Liver (tissue), 8 donors: ENCODE measurements at regions not wholly inside any gene's neighbourhood (a gene's known extent, or its start where the extent isn't known, plus 50 kb on each side); places are given as distances from the start of the nearest gene placed in this dataset.

Source experiments
- DNase-seq: peaks from one replicate; pipeline ENCODE4 v3.0.0-alpha.2; 2017; ENCODE audit warnings: low spot score
- H3K27ac ChIP-seq, 2 donors: one replicate each; pipeline ENCODE4 v1.7.0; 2013; ENCODE audit warnings: inconsistent platforms in 2 of 2, low read length in 2 of 2, control low read depth in 1 of 2, low read depth in 1 of 2, mild to moderate bottlenecking in 1 of 2
- H3K27me3 ChIP-seq, 4 donors: one replicate each; pipeline versions ENCODE4 v1.6.1 to v1.7.0; 2013; ENCODE audit warnings: low read length in 3 of 4, inconsistent platforms in 1 of 4, mild to moderate bottlenecking in 1 of 4, moderate library complexity in 1 of 4; ENCODE audit not compliant: control insufficient read depth in 4 of 4, insufficient read depth in 4 of 4
- H3K36me3 ChIP-seq, 4 donors: one replicate each; pipeline versions ENCODE4 v1.6.1 to v1.7.0; 2013; ENCODE audit warnings: low read length in 3 of 4, mild to moderate bottlenecking in 3 of 4, low read depth in 1 of 4, moderate library complexity in 1 of 4; ENCODE audit not compliant: control insufficient read depth in 4 of 4, insufficient read depth in 3 of 4
- H3K4me1 ChIP-seq, 4 donors: one replicate each; pipeline versions ENCODE4 v1.6.1 to v1.7.0; 2013; ENCODE audit warnings: low read length in 3 of 4, mild to moderate bottlenecking in 3 of 4, moderate library complexity in 1 of 4; ENCODE audit not compliant: control insufficient read depth in 4 of 4, insufficient read depth in 4 of 4
- H3K4me3 ChIP-seq, 3 donors: one replicate each; pipeline versions ENCODE4 v1.6.1 to v1.7.0; 2013; ENCODE audit warnings: low read length in 3 of 3, control low read depth in 1 of 3, low read depth in 1 of 3, mild to moderate bottlenecking in 1 of 3
- H3K9ac ChIP-seq, 2 donors: one replicate each; pipeline ENCODE4 v1.7.0; 2013; ENCODE audit warnings: low read length in 2 of 2, mild to moderate bottlenecking in 2 of 2, moderate library complexity in 2 of 2, control low read depth in 1 of 2, low read depth in 1 of 2
- H3K9me3 ChIP-seq, 4 donors: one replicate each; pipeline versions ENCODE4 v1.6.1 to v1.7.0; 2013; ENCODE audit warnings: low read length in 3 of 4; ENCODE audit not compliant: control insufficient read depth in 4 of 4
- CTCF ChIP-seq: fragments of 150-350 bp; IDR thresholded peaks from 2 replicates; pipeline ENCODE4 v1.5.1; 2017; ENCODE audit warnings: improper control_type of control experiment, low read depth, low read length; ENCODE audit not compliant: missing input control
- EGR1 ChIP-seq, 2 donors: IDR thresholded peaks; 2 replicates each; pipeline ENCODE4 v1.6.1; 2016 to 2018; ENCODE audit warnings: antibody characterized with exemption in 2 of 2, low read depth in 2 of 2
- FOXA1 ChIP-seq: IDR thresholded peaks from 2 replicates; pipeline ENCODE4 v1.6.1; 2016; ENCODE audit warnings: antibody characterized with exemption
- FOXA2 ChIP-seq: IDR thresholded peaks from 2 replicates; pipeline ENCODE4 v1.6.1; 2016; ENCODE audit warnings: antibody characterized with exemption
- HNF4A ChIP-seq, 2 donors: conservative IDR thresholded peaks; 2 replicates each; pipeline ENCODE4 v1.6.1; 2016; ENCODE audit warnings: antibody characterized with exemption in 2 of 2, mild to moderate bottlenecking in 2 of 2
- HNF4G ChIP-seq: IDR thresholded peaks from 2 replicates; pipeline ENCODE4 v1.6.1; 2016; ENCODE audit warnings: antibody characterized with exemption
- JUND ChIP-seq, 2 donors: IDR thresholded peaks; 2 replicates each; pipeline ENCODE4 v1.6.1; 2016; ENCODE audit warnings: antibody characterized with exemption in 2 of 2
- MAX ChIP-seq: IDR thresholded peaks from 2 replicates; pipeline ENCODE4 v1.6.1; 2016; ENCODE audit warnings: antibody characterized with exemption
- NR2F2 ChIP-seq: IDR thresholded peaks from 2 replicates; pipeline ENCODE4 v1.6.1; 2016; ENCODE audit warnings: antibody characterized with exemption
- RXRA ChIP-seq, 2 donors: IDR thresholded peaks; 2 replicates each; pipeline ENCODE4 v1.6.1; 2017 to 2018; ENCODE audit warnings: antibody characterized with exemption in 2 of 2, mild to moderate bottlenecking in 1 of 2
- SP1 ChIP-seq: IDR thresholded peaks from 2 replicates; pipeline ENCODE4 v1.6.1; 2018; ENCODE audit warnings: antibody characterized with exemption, mild to moderate bottlenecking
- TAF1 ChIP-seq: conservative IDR thresholded peaks from 2 replicates; pipeline ENCODE4 v1.6.1; 2016; ENCODE audit warnings: antibody characterized with exemption, mild to moderate bottlenecking
- YY1 ChIP-seq: IDR thresholded peaks from 2 replicates; pipeline ENCODE4 v1.6.1; 2016; ENCODE audit warnings: antibody characterized with exemption, mild to moderate bottlenecking
- ZBTB33 ChIP-seq: IDR thresholded peaks from 2 replicates; pipeline ENCODE4 v1.6.1; 2016; ENCODE audit warnings: antibody characterized with exemption
- WGBS: extraction: QIAGEN DNeasy Blood & Tissue Kit; methylation state at CpG from one replicate; pipeline ENCODE4 v1.1.7; 2013; 5-methylcytosine and 5-hydroxymethylcytosine counted together
- donor health status: healthy.
- donor health status: healthy.
- donor health status: healthy.
- donor health status: healthy.
- donor health status: healthy.

GRCh38 chr12:66032739-66033138 is 97.8 kb downstream of the LLPH start:
- H3K27ac ChIP-seq: no peak overlapping the region
- WGBS: 71% methylated on average over 2 of the region's 2 CpGs
- H3K9me3 ChIP-seq: no peaks in the 10 kb centered on the region
- TF ChIP-seq HNF4A (conservative IDR thresholded peaks at IDR 0.05) (no peak), FOXA1 (no peak), RXRA (IDR thresholded peaks at IDR 0.05) (no peak), NR2F2 (no peak), HNF4G (no peak), EGR1 (IDR thresholded peaks at IDR 0.05; ENCODE audit: low read depth in 2 of 2) (no peak), SP1 (no peak), YY1 (no peak)
- H3K36me3 ChIP-seq: no peaks in the 10 kb centered on the region
- no peaks in the 10 kb centered on the region for H3K4me1 ChIP-seq
- H3K9ac ChIP-seq: no peak overlapping the region
- DNase-seq: no peak
- H3K4me3 ChIP-seq: no peak overlapping the region
- H3K27me3 ChIP-seq: no peaks in the 10 kb centered on the region

GRCh38 chr12:66030217-66030781 is 100.3 kb downstream of the LLPH start:
- no peak overlapping the region for H3K4me3 ChIP-seq
- H3K4me1 ChIP-seq: no peaks in the 10 kb centered on the region
- no peak overlapping the region for H3K27ac ChIP-seq
- H3K9me3 ChIP-seq: no peaks in the 10 kb centered on the region
- no peak for TF ChIP-seq ZBTB33
- TF ChIP-seq FOXA2: no peak
- no peak for TF ChIP-seq RXRA (IDR thresholded peaks at IDR 0.05)
- no peak for TF ChIP-seq YY1
- no peak for TF ChIP-seq MAX
- TF ChIP-seq HNF4G: no peak
- TF ChIP-seq CTCF: no peak
- TF ChIP-seq HNF4A (conservative IDR thresholded peaks at IDR 0.05): no peak
- no peak for TF ChIP-seq JUND (IDR thresholded peaks at IDR 0.05)
- TF ChIP-seq TAF1: no peak
- no peak for TF ChIP-seq SP1
- no peaks in the 10 kb centered on the region for H3K36me3 ChIP-seq
- no peak for DNase-seq
- 44% methylated on average over 2 of the region's 2 CpGs for WGBS
- no peak overlapping the region for H3K9ac ChIP-seq
- no peaks in the 10 kb centered on the region for H3K27me3 ChIP-seq

GRCh38 chr12:66028390-66028789 is 102.2 kb downstream of the LLPH start:
- 82% methylated on average over 2 of the region's 2 CpGs for WGBS
- no peak for TF ChIP-seq FOXA1
- no peaks in the 10 kb centered on the region for H3K27me3 ChIP-seq
- no peak overlapping the region for H3K4me3 ChIP-seq
- H3K4me1 ChIP-seq: no peaks in the 10 kb centered on the region
- DNase-seq: no peak
- no peaks in the 10 kb centered on the region for H3K36me3 ChIP-seq
- no peaks in the 10 kb centered on the region for H3K9me3 ChIP-seq
- H3K9ac ChIP-seq: no peak overlapping the region
- H3K27ac ChIP-seq: no peak overlapping the region
